ENCODE measurements at regions not wholly inside any gene's neighbourhood (a gene's known extent, or its start where the extent isn't known, plus 50 kb on each side); places are given as distances from the start of the nearest gene placed in this dataset.
"Not testable (repeated sequence)": the region's sequence is repeated elsewhere in the genome, so short reads cannot be mapped to it uniquely, and the experiment has no call there.

GRCh38 chr3:20400281-20400680 is 214.3 kb upstream of the SGO1 start:
- no peak for DNase-seq (ENCODE audit: low read depth)

GRCh38 chr3:20396335-20396734 is 210.3 kb upstream of the SGO1 start:
- no peak for DNase-seq (ENCODE audit: low read depth)

- no peak for DNase-seq (ENCODE audit: low read depth)
These were observed 209.7 kb upstream of the SGO1 start for GRCh38 chr3:20395692-20396091.

- no peak for DNase-seq (ENCODE audit: low read depth)
These were observed 208.2 kb upstream of the SGO1 start for GRCh38 chr3:20394243-20394642.

- DNase-seq (ENCODE audit: low read depth): no peak
These were observed 205.6 kb upstream of the SGO1 start for GRCh38 chr3:20391644-20392043.

GRCh38 chr3:20388971-20389370 is 203.0 kb upstream of the SGO1 start:
- DNase-seq (ENCODE audit: low read depth): no peak

GRCh38 chr3:20380295-20380694 is 194.3 kb upstream of the SGO1 start:
- no peak for DNase-seq (ENCODE audit: low read depth)

- no peak for DNase-seq (ENCODE audit: low read depth)
These were observed 192.3 kb upstream of the SGO1 start for GRCh38 chr3:20378315-20378714.

GRCh38 chr3:20376665-20377217 is 190.7 kb upstream of the SGO1 start:
- no peak for DNase-seq (ENCODE audit: low read depth)

- DNase-seq (ENCODE audit: low read depth): no peak
These were observed 189.3 kb upstream of the SGO1 start for GRCh38 chr3:20375302-20375701.

- DNase-seq (ENCODE audit: low read depth): not testable (repeated sequence)
These were observed 184.5 kb upstream of the SGO1 start for GRCh38 chr3:20370273-20371063.

- DNase-seq (ENCODE audit: low read depth): no peak
These were observed 175.0 kb upstream of the SGO1 start for GRCh38 chr3:20361000-20361399.

GRCh38 chr3:20353286-20353685 is 167.3 kb upstream of the SGO1 start:
- no peak for DNase-seq (ENCODE audit: low read depth)

GRCh38 chr3:20352546-20353179 is 166.7 kb upstream of the SGO1 start:
- peak; percentile 6 for DNase-seq (ENCODE audit: low read depth)

GRCh38 chr3:20350449-20350848 is 164.4 kb upstream of the SGO1 start:
- no peak for DNase-seq (ENCODE audit: low read depth)

GRCh38 chr3:20346916-20347315 is 160.9 kb upstream of the SGO1 start:
- DNase-seq (ENCODE audit: low read depth): no peak

GRCh38 chr3:20346369-20346768 is 160.4 kb upstream of the SGO1 start:
- DNase-seq (ENCODE audit: low read depth): no peak

GRCh38 chr3:20344400-20344959 is 158.5 kb upstream of the SGO1 start:
- DNase-seq (ENCODE audit: low read depth): no peak

GRCh38 chr3:20343790-20344189 is 157.8 kb upstream of the SGO1 start:
- no peak for DNase-seq (ENCODE audit: low read depth)

- DNase-seq (ENCODE audit: low read depth): peak; percentile 58
These were observed 154.4 kb upstream of the SGO1 start for GRCh38 chr3:20340324-20340928.

GRCh38 chr3:20336572-20336971 is 150.6 kb upstream of the SGO1 start:
- no peak for DNase-seq (ENCODE audit: low read depth)

- no peak for DNase-seq (ENCODE audit: low read depth)
These were observed 148.8 kb upstream of the SGO1 start for GRCh38 chr3:20334842-20335241.

- no peak for DNase-seq (ENCODE audit: low read depth)
These were observed 141.9 kb upstream of the SGO1 start for GRCh38 chr3:20327889-20328288.
